ENCODE measurements at regions not wholly inside any gene's neighbourhood (a gene's known extent, or its start where the extent isn't known, plus 50 kb on each side); places are given as distances from the start of the nearest gene placed in this dataset.

- no peak for DNase-seq (ENCODE audit: extremely low spot score)
- TF ChIP-seq LEF1 (IDR thresholded peaks at IDR 0.05; ENCODE audit: borderline replicate concordance) (no peak), SUZ12 (IDR thresholded peaks at IDR 0.05) (no peak), FOXM1 (IDR thresholded peaks at IDR 0.05; ENCODE audit: borderline replicate concordance) (no peak), FOXK2 (IDR thresholded peaks at IDR 0.05) (no peak), BHLHE40 (IDR thresholded peaks at IDR 0.05; ENCODE audit: borderline replicate concordance) (no peak)
- POLR2A ChIA-PET, result no interaction called here
- CTCF ChIA-PET, result no interaction called here
These were observed 1250.6 kb downstream of the EFNA5 start for GRCh38 chr5:106420102-106420501.

- TF ChIP-seq FOXM1 (IDR thresholded peaks at IDR 0.05; ENCODE audit: borderline replicate concordance) (no peak), LEF1 (IDR thresholded peaks at IDR 0.05; ENCODE audit: borderline replicate concordance) (no peak), SUZ12 (IDR thresholded peaks at IDR 0.05) (no peak), ZNF384 (IDR thresholded peaks at IDR 0.05) (no peak), FOXK2 (IDR thresholded peaks at IDR 0.05) (no peak), NFRKB (IDR thresholded peaks at IDR 0.05) (no peak)
- ChIA-PET POLR2A (no interaction called here), CTCF (no interaction called here)
- no peak for DNase-seq (ENCODE audit: extremely low spot score)
These were observed 1252.5 kb downstream of the EFNA5 start for GRCh38 chr5:106418196-106418595.

- ChIA-PET CTCF (interaction anchor here (0.6 kb wide), 1 partner anchor 26 kb away, joined by 4 read pairs; no protein-coding TSS in a partner anchor), POLR2A (no interaction called here)
- TF ChIP-seq FOXM1 (IDR thresholded peaks at IDR 0.05; ENCODE audit: borderline replicate concordance) (no peak), TARDBP (IDR thresholded peaks at IDR 0.05) (no peak), FOXA1 (IDR thresholded peaks at IDR 0.05) (no peak), ZNF384 (IDR thresholded peaks at IDR 0.05) (no peak), NFRKB (IDR thresholded peaks at IDR 0.05) (no peak), HDGF (IDR thresholded peaks at IDR 0.05; ENCODE audit: borderline replicate concordance) (no peak), SUZ12 (IDR thresholded peaks at IDR 0.05) (no peak)
- no peak for DNase-seq (ENCODE audit: extremely low spot score)
These were observed 1253.2 kb downstream of the EFNA5 start for GRCh38 chr5:106417566-106417965.

- CTCF ChIA-PET, result interaction anchor here (0.6 kb wide), 1 partner anchor 26 kb away, joined by 4 read pairs; no protein-coding TSS in a partner anchor
- POLR2A ChIA-PET, result no interaction called here
These were observed 1253.6 kb downstream of the EFNA5 start for GRCh38 chr5:106417163-106417562.

GRCh38 chr5:106415541-106415940, 1255.2 kb downstream of the EFNA5 start:
- POLR2A ChIA-PET, result no interaction called here
- CTCF ChIA-PET, result no interaction called here

More at GRCh38 chr5:106417163-106417562, 1253.6 kb downstream of the EFNA5 start:
- no peak for DNase-seq (ENCODE audit: extremely low spot score)
- TF ChIP-seq ARNT (IDR thresholded peaks at IDR 0.05), result no peak
- no peak for TF ChIP-seq FOXA1 (IDR thresholded peaks at IDR 0.05)
- no peak for TF ChIP-seq CTBP1 (IDR thresholded peaks at IDR 0.05; ENCODE audit: borderline replicate concordance)
- TF ChIP-seq FOXK2 (IDR thresholded peaks at IDR 0.05), result no peak
- no peak for TF ChIP-seq SUZ12 (IDR thresholded peaks at IDR 0.05)

GRCh38 chr5:106414342-106414741, 1256.4 kb downstream of the EFNA5 start:
- ChIA-PET POLR2A (no interaction called here), CTCF (no interaction called here)
- TF ChIP-seq FOXK2 (IDR thresholded peaks at IDR 0.05) (no peak), PKNOX1 (IDR thresholded peaks at IDR 0.05) (no peak), BHLHE40 (IDR thresholded peaks at IDR 0.05; ENCODE audit: borderline replicate concordance) (no peak), FOXM1 (IDR thresholded peaks at IDR 0.05; ENCODE audit: borderline replicate concordance) (no peak), HDGF (IDR thresholded peaks at IDR 0.05; ENCODE audit: borderline replicate concordance) (no peak), TARDBP (IDR thresholded peaks at IDR 0.05) (no peak), CTBP1 (IDR thresholded peaks at IDR 0.05; ENCODE audit: borderline replicate concordance) (no peak), LEF1 (IDR thresholded peaks at IDR 0.05; ENCODE audit: borderline replicate concordance) (no peak), ZNF384 (IDR thresholded peaks at IDR 0.05) (no peak), ARNT (IDR thresholded peaks at IDR 0.05) (no peak), SUZ12 (IDR thresholded peaks at IDR 0.05) (no peak), NFRKB (IDR thresholded peaks at IDR 0.05) (no peak), SP1 (IDR thresholded peaks at IDR 0.05) (no peak), ELF4 (IDR thresholded peaks at IDR 0.05) (no peak), L3MBTL2 (conservative IDR thresholded peaks at IDR 0.05) (no peak), FOXA1 (IDR thresholded peaks at IDR 0.05) (no peak)
- DNase-seq (ENCODE audit: extremely low spot score), result no peak

More at GRCh38 chr5:106415541-106415940, 1255.2 kb downstream of the EFNA5 start:
- TF ChIP-seq TARDBP (IDR thresholded peaks at IDR 0.05), result no peak
- no peak for TF ChIP-seq PKNOX1 (IDR thresholded peaks at IDR 0.05)
- TF ChIP-seq HDGF (IDR thresholded peaks at IDR 0.05; ENCODE audit: borderline replicate concordance), result no peak
- no peak for TF ChIP-seq LEF1 (IDR thresholded peaks at IDR 0.05; ENCODE audit: borderline replicate concordance)
- TF ChIP-seq ELF4 (IDR thresholded peaks at IDR 0.05), result no peak
- TF ChIP-seq FOXM1 (IDR thresholded peaks at IDR 0.05; ENCODE audit: borderline replicate concordance), result no peak
- TF ChIP-seq SP1 (IDR thresholded peaks at IDR 0.05), result no peak
- no peak for TF ChIP-seq NFRKB (IDR thresholded peaks at IDR 0.05)
- no peak for TF ChIP-seq FOXA1 (IDR thresholded peaks at IDR 0.05)
- no peak for TF ChIP-seq ARNT (IDR thresholded peaks at IDR 0.05)
- TF ChIP-seq ZNF384 (IDR thresholded peaks at IDR 0.05), result no peak
- no peak for TF ChIP-seq BHLHE40 (IDR thresholded peaks at IDR 0.05; ENCODE audit: borderline replicate concordance)
- no peak for TF ChIP-seq FOXK2 (IDR thresholded peaks at IDR 0.05)
- no peak for TF ChIP-seq L3MBTL2 (conservative IDR thresholded peaks at IDR 0.05)
- TF ChIP-seq SUZ12 (IDR thresholded peaks at IDR 0.05), result no peak
- TF ChIP-seq CTBP1 (IDR thresholded peaks at IDR 0.05; ENCODE audit: borderline replicate concordance), result no peak
- no peak for DNase-seq (ENCODE audit: extremely low spot score)

- DNase-seq (ENCODE audit: extremely low spot score), result no peak
- ChIA-PET CTCF (interaction anchor here (0.7 kb wide), 1 partner anchor 337 kb away, joined by 4 read pairs; no protein-coding TSS in a partner anchor), POLR2A (no interaction called here)
- TF ChIP-seq PKNOX1 (IDR thresholded peaks at IDR 0.05) (no peak), LEF1 (IDR thresholded peaks at IDR 0.05; ENCODE audit: borderline replicate concordance) (no peak), ARNT (IDR thresholded peaks at IDR 0.05) (no peak), BHLHE40 (IDR thresholded peaks at IDR 0.05; ENCODE audit: borderline replicate concordance) (no peak), TARDBP (IDR thresholded peaks at IDR 0.05) (no peak), NFRKB (IDR thresholded peaks at IDR 0.05) (no peak), ZNF384 (IDR thresholded peaks at IDR 0.05) (no peak), SP1 (IDR thresholded peaks at IDR 0.05) (no peak), CTBP1 (IDR thresholded peaks at IDR 0.05; ENCODE audit: borderline replicate concordance) (no peak), FOXK2 (IDR thresholded peaks at IDR 0.05) (no peak), ELF4 (IDR thresholded peaks at IDR 0.05) (no peak)
These were observed 1258.1 kb downstream of the EFNA5 start for GRCh38 chr5:106412606-106413005.

All from HEK293T (cell line).